Epithelial cell of proximal tubule (primary cell): ENCODE measurements at regions not wholly inside any gene's neighbourhood (a gene's known extent, or its start where the extent isn't known, plus 50 kb on each side); places are given as distances from the start of the nearest gene placed in this dataset.
"Not testable (repeated sequence)": the region's sequence is repeated elsewhere in the genome, so short reads cannot be mapped to it uniquely, and the experiment has no call there.

Source experiments
- DNase-seq: peaks from one replicate; pipeline ENCODE4 v3.0.0-alpha.2; 2011; ENCODE audit warnings: low read depth
- H3K4me3 ChIP-seq: 2 replicates; pipeline ENCODE4 v1.5.1; 2011; ENCODE audit warnings: low read depth, mild to moderate bottlenecking, low read length
- CTCF ChIP-seq: conservative IDR thresholded peaks from 2 replicates; pipeline ENCODE4 v1.5.1; 2012; ENCODE audit warnings: low read depth, mild to moderate bottlenecking, low read length

- no peak for TF ChIP-seq CTCF
- H3K4me3 ChIP-seq, result no peak overlapping the region
- DNase-seq, result no peak
Measured at GRCh38 chr4:79588679-79589078, 180.7 kb upstream of the GK2 start.

DNA sequence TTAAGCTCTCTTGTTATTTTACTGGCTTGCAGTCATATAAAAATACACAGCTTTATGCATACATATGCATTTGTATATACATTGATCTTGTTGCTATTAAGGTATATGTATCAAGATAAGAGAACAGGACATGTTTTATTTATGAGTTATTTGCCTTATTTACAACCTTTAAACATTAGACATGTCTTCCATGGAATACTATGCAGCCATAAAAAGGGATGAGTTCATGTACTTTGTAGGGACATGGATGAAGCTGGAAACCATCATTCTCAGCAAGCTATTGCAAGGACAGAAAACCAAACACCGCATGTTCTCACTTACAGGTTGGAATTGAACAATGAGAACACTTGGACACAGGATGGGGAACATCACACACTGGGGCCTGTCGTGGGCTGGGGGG is 179.2 kb upstream of the GK2 start:
- DNase-seq, result not testable (repeated sequence)

DNA sequence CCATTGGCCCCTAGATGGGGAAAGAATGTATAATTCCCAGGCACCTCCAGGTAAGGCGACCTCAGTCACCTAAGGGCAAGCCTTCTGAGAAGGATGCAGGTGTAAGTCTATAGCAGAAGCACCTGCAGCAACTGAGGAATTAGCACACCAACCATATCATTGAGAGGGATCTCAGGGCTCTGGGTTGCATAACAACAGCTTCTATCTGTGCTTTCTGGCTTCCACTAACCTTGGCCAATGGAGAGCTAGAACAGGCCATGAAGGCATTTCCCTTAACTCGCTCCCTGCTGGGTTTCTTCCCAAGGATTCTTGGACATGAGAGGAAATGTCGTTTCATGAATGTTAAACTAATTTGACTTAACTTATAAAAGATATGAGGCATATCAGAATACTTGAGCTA is 177.8 kb upstream of the GK2 start:
- no peak overlapping the region for H3K4me3 ChIP-seq
- no peak for TF ChIP-seq CTCF
- no peak for DNase-seq

More for the DNA sequence above, 179.2 kb upstream of the GK2 start:
- H3K4me3 ChIP-seq, result not testable (repeated sequence)

DNA sequence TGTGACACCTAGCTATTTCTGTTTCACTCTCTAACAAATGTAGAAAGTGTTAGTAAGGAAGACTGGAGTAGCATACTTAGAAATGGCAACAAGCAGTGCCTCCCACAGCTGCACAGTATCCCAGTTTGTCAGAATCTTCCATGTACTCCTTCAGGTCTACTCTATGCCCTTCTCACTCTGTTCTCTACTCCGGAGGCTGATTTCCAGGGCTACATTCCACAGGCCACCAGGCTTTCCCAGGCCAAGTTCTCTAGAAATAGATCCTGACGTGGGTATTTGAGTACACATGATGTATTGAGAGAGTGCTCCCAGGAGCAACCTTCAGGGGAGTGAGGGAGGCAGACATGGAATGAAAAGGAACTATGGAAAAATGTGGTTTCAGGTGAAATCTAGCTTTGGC is 177.3 kb upstream of the GK2 start:
- DNase-seq, result no peak
- H3K4me3 ChIP-seq, result no peak overlapping the region
- TF ChIP-seq CTCF, result no peak

GRCh38 chr4:79584902-79585301 is 176.9 kb upstream of the GK2 start:
- no peak for DNase-seq
- H3K4me3 ChIP-seq, result no peak overlapping the region
- no peak for TF ChIP-seq CTCF

- H3K4me3 ChIP-seq, result no peak overlapping the region
- DNase-seq, result no peak
- TF ChIP-seq CTCF, result no peak
Measured at GRCh38 chr4:79584352-79584751, 176.3 kb upstream of the GK2 start.

GRCh38 chr4:79578606-79579005 is 170.6 kb upstream of the GK2 start:
- TF ChIP-seq CTCF, result no peak
- DNase-seq, result no peak

DNA sequence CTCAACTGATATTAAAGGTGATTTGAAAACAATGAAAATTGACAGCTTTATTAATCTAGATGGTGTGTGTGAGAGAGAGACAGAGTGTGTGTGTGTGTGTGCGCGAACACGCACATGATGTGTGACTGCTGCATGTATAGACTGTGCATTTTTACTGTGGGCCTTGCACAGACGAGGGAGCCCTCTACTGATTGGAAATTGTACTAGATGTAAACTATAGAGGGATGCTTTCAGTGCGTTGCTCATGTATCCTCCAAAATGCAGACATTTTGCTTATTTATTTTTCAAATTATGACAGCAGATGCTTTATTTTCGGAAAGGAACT is 168.4 kb upstream of the GK2 start:
- DNase-seq, result no peak
- peak; percentile 57 for TF ChIP-seq CTCF
- no peak overlapping the region for H3K4me3 ChIP-seq

More at GRCh38 chr4:79578606-79579005, 170.6 kb upstream of the GK2 start:
- no peak overlapping the region for H3K4me3 ChIP-seq
